ENCODE measurements at regions not wholly inside any gene's neighbourhood (a gene's known extent, or its start where the extent isn't known, plus 50 kb on each side); places are given as distances from the start of the nearest gene placed in this dataset.

DNA sequence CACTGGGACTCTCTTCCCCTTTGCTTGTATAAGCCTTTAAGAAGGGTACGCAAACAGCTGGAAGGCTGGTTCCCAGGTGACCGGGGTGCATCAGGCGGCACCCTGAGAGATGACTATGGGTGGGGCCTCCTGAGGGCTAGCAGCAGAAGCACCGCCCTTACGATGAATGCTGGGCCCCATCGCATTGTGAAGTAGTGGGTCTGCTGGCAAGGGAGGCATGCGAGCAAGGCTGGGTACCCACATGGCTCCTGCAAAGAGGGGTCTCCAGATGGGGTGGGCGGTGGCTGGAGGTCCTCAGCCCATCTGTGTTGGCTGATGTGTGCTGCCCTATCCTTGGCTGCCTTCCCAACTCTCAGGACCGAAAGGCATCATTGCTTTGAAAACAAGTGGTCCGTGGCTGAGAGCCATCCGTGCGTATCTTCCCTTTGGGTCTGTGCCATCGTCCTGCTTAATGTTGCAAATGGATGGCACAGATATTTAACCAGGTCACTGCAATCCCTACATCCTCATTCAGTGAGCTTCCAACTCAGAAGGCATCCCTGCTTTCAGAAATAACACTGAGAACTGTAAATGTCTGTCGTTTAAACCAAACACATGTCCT lies 83.5 kb upstream of the GPC1 start:
- intact Hi-C loops (cut with DNase I) = no loop called here
- no peak for TF ChIP-seq POLR2A (IDR thresholded peaks at IDR 0.05)
- TF ChIP-seq, protein P1, sequence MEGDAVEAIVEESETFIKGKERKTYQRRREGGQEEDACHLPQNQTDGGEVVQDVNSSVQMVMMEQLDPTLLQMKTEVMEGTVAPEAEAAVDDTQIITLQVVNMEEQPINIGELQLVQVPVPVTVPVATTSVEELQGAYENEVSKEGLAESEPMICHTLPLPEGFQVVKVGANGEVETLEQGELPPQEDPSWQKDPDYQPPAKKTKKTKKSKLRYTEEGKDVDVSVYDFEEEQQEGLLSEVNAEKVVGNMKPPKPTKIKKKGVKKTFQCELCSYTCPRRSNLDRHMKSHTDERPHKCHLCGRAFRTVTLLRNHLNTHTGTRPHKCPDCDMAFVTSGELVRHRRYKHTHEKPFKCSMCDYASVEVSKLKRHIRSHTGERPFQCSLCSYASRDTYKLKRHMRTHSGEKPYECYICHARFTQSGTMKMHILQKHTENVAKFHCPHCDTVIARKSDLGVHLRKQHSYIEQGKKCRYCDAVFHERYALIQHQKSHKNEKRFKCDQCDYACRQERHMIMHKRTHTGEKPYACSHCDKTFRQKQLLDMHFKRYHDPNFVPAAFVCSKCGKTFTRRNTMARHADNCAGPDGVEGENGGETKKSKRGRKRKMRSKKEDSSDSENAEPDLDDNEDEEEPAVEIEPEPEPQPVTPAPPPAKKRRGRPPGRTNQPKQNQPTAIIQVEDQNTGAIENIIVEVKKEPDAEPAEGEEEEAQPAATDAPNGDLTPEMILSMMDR (IDR thresholded peaks at IDR 0.05) = no peak
- TF ChIP-seq POLR2AphosphoS5 (IDR thresholded peaks at IDR 0.05; ENCODE audit: insufficient read depth in 1 of 2, low read depth in 1 of 2) = no peak
- no peak overlapping the region for H3K27ac ChIP-seq
- H3K9me3 ChIP-seq = no peaks in the 10 kb centered on the region
- peaks cover 5% of the 10 kb centered on the region for H3K4me1 ChIP-seq
- no peak for DNase-seq (ENCODE audit: extremely low spot score in 2 of 2)
- no peaks in the 10 kb centered on the region for H3K36me3 ChIP-seq
- H3K4me3 ChIP-seq = no peak overlapping the region
- H3K27me3 ChIP-seq = no peaks in the 10 kb centered on the region

DNA sequence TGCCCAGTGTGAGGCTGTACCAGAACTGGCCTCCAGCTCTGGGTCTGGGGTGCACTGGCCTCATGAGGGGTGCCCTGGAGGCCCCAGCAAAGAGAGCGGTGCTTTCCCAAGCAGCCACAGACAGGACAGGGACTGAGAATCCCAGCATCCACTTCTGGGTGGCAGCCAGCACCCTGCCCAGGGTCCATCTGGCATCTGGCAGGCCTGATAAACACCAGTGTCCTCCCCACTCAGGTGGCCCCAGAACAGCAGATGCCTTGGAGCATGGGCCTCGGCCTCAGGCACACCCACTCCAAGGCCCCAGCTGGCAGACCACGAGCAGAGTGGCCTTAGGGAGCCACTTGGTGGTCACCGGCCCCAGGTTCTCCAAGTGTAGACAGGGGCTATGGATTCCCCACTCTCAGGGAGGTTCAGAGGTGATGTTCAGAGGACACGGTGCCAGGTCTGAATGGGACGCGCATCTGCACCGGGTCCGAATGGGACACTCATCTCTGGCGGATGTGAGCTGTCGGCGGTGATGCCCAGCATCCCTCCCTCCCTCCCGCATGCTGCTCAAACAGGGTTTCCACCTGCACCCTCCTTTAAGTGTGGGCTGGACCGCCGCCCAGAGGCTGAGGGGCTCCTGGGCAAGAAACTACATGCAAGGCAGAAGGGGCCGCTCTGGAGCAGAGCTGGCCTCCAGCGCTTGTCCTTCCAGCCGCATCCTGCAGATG lies 82.2 kb upstream of the GPC1 start:
- H3K27me3 ChIP-seq = no peaks in the 10 kb centered on the region
- TF ChIP-seq, protein P1 (IDR thresholded peaks at IDR 0.05) = no peak
- no peak for TF ChIP-seq POLR2A (IDR thresholded peaks at IDR 0.05)
- TF ChIP-seq POLR2AphosphoS5 (IDR thresholded peaks at IDR 0.05; ENCODE audit: insufficient read depth in 1 of 2, low read depth in 1 of 2) = no peak
- no peaks in the 10 kb centered on the region for H3K36me3 ChIP-seq
- intact Hi-C loops (cut with DNase I) = no loop called here
- no peak overlapping the region for H3K4me3 ChIP-seq
- peaks cover 5% of the 10 kb centered on the region for H3K4me1 ChIP-seq
- no peak overlapping the region for H3K27ac ChIP-seq
- DNase-seq (ENCODE audit: extremely low spot score in 2 of 2) = no peak
- H3K9me3 ChIP-seq = no peaks in the 10 kb centered on the region

DNA sequence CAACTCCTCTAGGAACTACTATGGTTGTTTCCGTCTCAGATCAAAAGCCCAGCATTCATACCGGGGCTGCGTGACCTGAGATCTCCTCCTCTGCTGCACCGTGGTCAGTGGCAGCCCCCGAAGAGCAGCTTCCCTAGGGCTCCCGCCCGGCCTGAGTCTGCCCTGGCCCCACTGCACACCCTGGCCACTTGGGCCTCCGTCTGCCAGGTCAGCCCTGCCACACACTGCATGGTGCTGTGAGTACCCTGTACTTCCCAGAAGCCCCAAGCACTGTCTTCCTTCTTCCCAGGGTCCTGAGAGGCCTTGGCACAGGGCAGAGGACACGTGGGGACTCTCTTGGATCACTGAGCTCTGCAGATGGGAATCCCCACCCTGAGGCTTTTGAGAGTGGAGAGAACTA lies 81.5 kb upstream of the GPC1 start:
- intact Hi-C loops (cut with DNase I) = no loop called here
- TF ChIP-seq, protein P1 (IDR thresholded peaks at IDR 0.05) = no peak
- TF ChIP-seq POLR2AphosphoS5 (IDR thresholded peaks at IDR 0.05; ENCODE audit: insufficient read depth in 1 of 2, low read depth in 1 of 2) = no peak
- TF ChIP-seq POLR2A (IDR thresholded peaks at IDR 0.05) = no peak
- H3K9me3 ChIP-seq = no peaks in the 10 kb centered on the region
- H3K27me3 ChIP-seq = no peaks in the 10 kb centered on the region
- peaks cover 5% of the 10 kb centered on the region for H3K4me1 ChIP-seq
- H3K4me3 ChIP-seq = no peak overlapping the region
- DNase-seq (ENCODE audit: extremely low spot score in 2 of 2) = no peak
- no peak overlapping the region for H3K27ac ChIP-seq
- H3K36me3 ChIP-seq = no peaks in the 10 kb centered on the region

DNA sequence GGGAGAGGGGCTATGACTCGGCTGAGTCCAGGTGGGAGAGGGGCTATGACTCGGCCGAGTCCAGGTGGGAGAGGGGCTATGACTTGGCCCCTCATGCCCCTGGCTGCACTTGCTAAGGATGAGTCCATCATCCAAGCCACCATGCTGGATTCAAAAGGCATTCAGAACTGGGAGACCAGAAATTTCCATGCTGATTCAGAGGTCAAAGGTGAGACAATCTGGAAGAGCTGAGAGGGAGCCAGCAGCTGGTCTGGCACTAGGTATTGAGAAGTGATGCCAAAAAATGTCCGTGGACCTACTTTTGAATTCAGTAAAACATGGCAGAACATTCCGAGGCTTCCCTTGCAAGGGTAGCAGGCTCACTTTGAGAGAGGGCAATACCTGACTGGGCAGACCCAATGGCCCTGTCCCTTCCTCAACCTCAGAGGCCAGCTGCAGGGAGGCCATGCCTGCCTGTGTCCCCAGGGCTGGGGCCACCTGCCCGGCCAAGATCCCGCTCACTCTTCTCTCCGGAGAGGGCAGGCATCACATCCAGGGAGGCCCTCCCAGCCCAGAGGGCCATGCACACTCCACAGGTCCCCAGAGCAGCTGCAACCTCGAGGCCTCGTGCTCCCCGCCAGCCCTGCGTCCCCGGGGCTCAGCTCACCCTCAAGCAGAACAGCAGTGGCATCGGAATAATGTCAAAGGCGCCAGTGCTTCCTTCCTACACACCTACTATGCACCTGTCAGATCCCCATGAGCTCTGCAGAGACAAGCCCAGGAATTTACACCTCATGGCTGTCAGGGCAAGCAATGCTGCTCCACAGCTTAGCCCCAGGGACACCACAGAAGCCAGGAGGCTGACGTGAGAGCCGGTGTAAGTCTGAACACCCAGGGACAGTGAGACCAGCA lies 80.2 kb upstream of the GPC1 start:
- no peak for DNase-seq (ENCODE audit: extremely low spot score in 2 of 2)
- TF ChIP-seq POLR2AphosphoS5 (IDR thresholded peaks at IDR 0.05; ENCODE audit: insufficient read depth in 1 of 2, low read depth in 1 of 2) = no peak
- TF ChIP-seq POLR2A (IDR thresholded peaks at IDR 0.05) = no peak
- TF ChIP-seq, protein P1 (IDR thresholded peaks at IDR 0.05) = no peak

More for the DNA sequence above, 80.2 kb upstream of the GPC1 start:
- no peak overlapping the region for H3K4me3 ChIP-seq
- H3K27ac ChIP-seq = no peak overlapping the region
- H3K4me1 ChIP-seq = peaks cover 5% of the 10 kb centered on the region
- no peaks in the 10 kb centered on the region for H3K36me3 ChIP-seq
- no peaks in the 10 kb centered on the region for H3K9me3 ChIP-seq
- no peaks in the 10 kb centered on the region for H3K27me3 ChIP-seq
- intact Hi-C loops (cut with DNase I) = no loop called here
